ENCODE measurements at regions not wholly inside any gene's neighbourhood (a gene's known extent, or its start where the extent isn't known, plus 50 kb on each side); places are given as distances from the start of the nearest gene placed in this dataset.

DNA sequence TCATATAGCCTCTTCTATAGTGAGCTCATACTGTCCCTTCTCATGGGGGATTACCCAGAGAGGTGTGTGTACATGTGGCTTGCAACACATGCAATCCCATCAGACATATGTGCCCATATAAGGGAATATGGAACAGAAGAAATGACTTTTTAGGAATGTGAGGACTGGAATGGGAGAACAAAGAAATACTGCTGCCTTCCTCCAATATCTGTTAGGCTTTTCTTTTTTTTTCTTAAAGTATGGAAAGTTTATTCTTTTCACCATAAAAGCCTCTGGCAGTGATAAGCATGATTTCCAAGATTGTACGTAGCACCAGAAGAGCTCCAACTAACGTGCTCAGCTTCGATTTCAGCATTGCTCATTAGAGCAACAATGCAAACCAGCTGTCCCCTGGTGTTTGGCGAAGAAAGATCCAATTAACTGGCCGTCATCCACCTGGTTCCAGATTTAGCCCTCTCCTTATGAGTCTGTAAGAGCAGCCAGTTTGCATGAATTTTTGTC is 113.6 kb downstream of the ADCYAP1 start:
- H3K4me3 Mint-ChIP-seq (ENCODE audit: unreplicated experiment): no peak overlapping the region
- no peaks in the 10 kb centered on the region for H3K27me3 Mint-ChIP-seq (ENCODE audit: insufficient read depth, unreplicated experiment)
- no peak for DNase-seq
- no peaks in the 10 kb centered on the region for H3K9me3 Mint-ChIP-seq (ENCODE audit: unreplicated experiment)
- H3K36me3 Mint-ChIP-seq (ENCODE audit: insufficient read depth, unreplicated experiment): no peaks in the 10 kb centered on the region
- peaks cover 7% of the 10 kb centered on the region for H3K4me1 Mint-ChIP-seq (ENCODE audit: low read depth, unreplicated experiment)
- no peaks in the 10 kb centered on the region for H3K9me3 ChIP-seq
- H3K27ac Mint-ChIP-seq (ENCODE audit: unreplicated experiment): no peak overlapping the region
- intact Hi-C loops (cut with micrococcal nuclease; ENCODE audit: unreplicated experiment): no loop called here
- TF ChIP-seq, protein P1, sequence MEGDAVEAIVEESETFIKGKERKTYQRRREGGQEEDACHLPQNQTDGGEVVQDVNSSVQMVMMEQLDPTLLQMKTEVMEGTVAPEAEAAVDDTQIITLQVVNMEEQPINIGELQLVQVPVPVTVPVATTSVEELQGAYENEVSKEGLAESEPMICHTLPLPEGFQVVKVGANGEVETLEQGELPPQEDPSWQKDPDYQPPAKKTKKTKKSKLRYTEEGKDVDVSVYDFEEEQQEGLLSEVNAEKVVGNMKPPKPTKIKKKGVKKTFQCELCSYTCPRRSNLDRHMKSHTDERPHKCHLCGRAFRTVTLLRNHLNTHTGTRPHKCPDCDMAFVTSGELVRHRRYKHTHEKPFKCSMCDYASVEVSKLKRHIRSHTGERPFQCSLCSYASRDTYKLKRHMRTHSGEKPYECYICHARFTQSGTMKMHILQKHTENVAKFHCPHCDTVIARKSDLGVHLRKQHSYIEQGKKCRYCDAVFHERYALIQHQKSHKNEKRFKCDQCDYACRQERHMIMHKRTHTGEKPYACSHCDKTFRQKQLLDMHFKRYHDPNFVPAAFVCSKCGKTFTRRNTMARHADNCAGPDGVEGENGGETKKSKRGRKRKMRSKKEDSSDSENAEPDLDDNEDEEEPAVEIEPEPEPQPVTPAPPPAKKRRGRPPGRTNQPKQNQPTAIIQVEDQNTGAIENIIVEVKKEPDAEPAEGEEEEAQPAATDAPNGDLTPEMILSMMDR (IDR thresholded peaks at IDR 0.05; ENCODE audit: insufficient read depth in 1 of 2, low read depth in 1 of 2, low read length in 1 of 2, severe bottlenecking in 1 of 2, unreplicated experiment in 1 of 2): no peak
- POLR2A ChIA-PET: no interaction called here
- no peaks in the 10 kb centered on the region for H3K36me3 ChIP-seq (ENCODE audit: control insufficient read depth, insufficient read depth, low read length)
- no TSS peak for BruUV-seq (replicated peaks)
- peaks cover 32% of the 10 kb centered on the region for H3K4me1 ChIP-seq
- H3K4me3 ChIP-seq (ENCODE audit: low read depth, low read length): no peak overlapping the region
- CTCF ChIA-PET: no interaction called here
- H3K27me3 ChIP-seq (replicated peaks; ENCODE audit: control insufficient read depth, insufficient read depth, low read length): no peaks in the 10 kb centered on the region

DNA sequence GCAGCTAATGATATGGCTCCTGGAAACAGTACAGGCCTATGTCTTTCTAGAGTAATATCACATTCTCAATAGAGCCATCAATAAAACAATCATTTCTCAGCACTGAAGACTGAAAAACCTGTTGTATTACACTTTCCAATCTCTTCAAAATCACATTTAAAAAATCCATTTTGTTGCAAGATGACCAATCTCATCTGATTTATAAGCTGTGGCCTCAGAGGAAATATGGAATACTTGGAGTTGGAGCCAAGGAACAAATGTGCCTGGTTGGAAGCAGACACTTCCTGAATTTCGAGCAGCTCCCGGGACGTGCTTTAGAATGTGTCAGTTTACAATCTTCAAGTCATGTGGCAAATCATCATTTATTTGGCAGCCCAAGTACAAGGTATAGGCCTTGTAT is 114.5 kb downstream of the ADCYAP1 start:
- H3K4me1 Mint-ChIP-seq (ENCODE audit: low read depth, unreplicated experiment): peaks cover 7% of the 10 kb centered on the region
- TF ChIP-seq, protein P1 (IDR thresholded peaks at IDR 0.05; ENCODE audit: insufficient read depth in 1 of 2, low read depth in 1 of 2, low read length in 1 of 2, severe bottlenecking in 1 of 2, unreplicated experiment in 1 of 2): no peak

DNA sequence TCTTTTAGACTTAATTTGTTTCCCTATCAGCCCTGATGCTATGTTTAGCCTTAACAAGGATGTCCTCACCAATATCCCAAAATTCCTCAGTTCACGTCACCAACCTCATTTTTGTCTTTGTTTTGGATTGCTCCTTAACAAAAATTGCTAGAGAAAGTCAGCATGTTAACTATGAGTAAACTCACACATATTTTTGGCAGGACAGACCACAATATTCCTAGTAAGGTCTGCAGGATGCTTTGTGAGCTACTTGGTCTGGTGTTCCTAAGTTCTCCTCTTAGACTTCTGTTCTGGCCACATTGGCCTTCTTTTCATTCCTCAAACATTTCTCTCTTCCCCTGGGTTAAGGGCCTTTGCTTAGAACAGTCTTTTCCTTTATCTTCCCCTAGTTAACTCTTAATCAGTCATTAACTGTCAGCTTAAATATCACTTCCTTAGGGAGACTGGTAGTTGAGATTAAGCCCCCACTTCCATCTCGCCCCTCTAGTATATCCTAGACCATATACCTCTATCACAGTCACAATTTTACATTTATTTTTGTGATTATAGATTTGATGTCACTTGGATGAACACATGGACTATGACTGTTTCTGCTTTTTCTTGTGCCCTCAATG is 116.2 kb downstream of the ADCYAP1 start:
- Histone ChIP-seq H3K36me3 (ENCODE audit: control insufficient read depth, insufficient read depth, low read length) (no peaks in the 10 kb centered on the region), H3K4me1 (peaks cover 12% of the 10 kb centered on the region), H3K9me3 (no peaks in the 10 kb centered on the region), H3K4me3 (ENCODE audit: low read depth, low read length) (no peak overlapping the region), H3K27me3 (replicated peaks; ENCODE audit: control insufficient read depth, insufficient read depth, low read length) (no peaks in the 10 kb centered on the region)
- H3K4me1 Mint-ChIP-seq (ENCODE audit: low read depth, unreplicated experiment): no peaks in the 10 kb centered on the region
- POLR2A ChIA-PET: no interaction called here
- no peaks in the 10 kb centered on the region for H3K36me3 Mint-ChIP-seq (ENCODE audit: insufficient read depth, unreplicated experiment)
- CTCF ChIA-PET: no interaction called here
- no TSS peak for BruUV-seq (replicated peaks)
- no peak for DNase-seq
- TF ChIP-seq, protein P1 (IDR thresholded peaks at IDR 0.05; ENCODE audit: insufficient read depth in 1 of 2, low read depth in 1 of 2, low read length in 1 of 2, severe bottlenecking in 1 of 2, unreplicated experiment in 1 of 2): no peak
- no peaks in the 10 kb centered on the region for H3K27me3 Mint-ChIP-seq (ENCODE audit: insufficient read depth, unreplicated experiment)
- no peaks in the 10 kb centered on the region for H3K9me3 Mint-ChIP-seq (ENCODE audit: unreplicated experiment)
- H3K27ac Mint-ChIP-seq (ENCODE audit: unreplicated experiment): no peak overlapping the region
- H3K4me3 Mint-ChIP-seq (ENCODE audit: unreplicated experiment): no peak overlapping the region
- intact Hi-C loops (cut with micrococcal nuclease; ENCODE audit: unreplicated experiment): no loop called here

More for the DNA sequence above, 114.5 kb downstream of the ADCYAP1 start:
- Histone ChIP-seq H3K9me3 (no peaks in the 10 kb centered on the region), H3K4me1 (peaks cover 28% of the 10 kb centered on the region), H3K27me3 (replicated peaks; ENCODE audit: control insufficient read depth, insufficient read depth, low read length) (no peaks in the 10 kb centered on the region), H3K36me3 (ENCODE audit: control insufficient read depth, insufficient read depth, low read length) (no peaks in the 10 kb centered on the region), H3K4me3 (ENCODE audit: low read depth, low read length) (no peak overlapping the region)
- ChIA-PET POLR2A (no interaction called here), CTCF (no interaction called here)
- H3K27me3 Mint-ChIP-seq (ENCODE audit: insufficient read depth, unreplicated experiment): no peaks in the 10 kb centered on the region
- H3K9me3 Mint-ChIP-seq (ENCODE audit: unreplicated experiment): no peaks in the 10 kb centered on the region
- H3K27ac Mint-ChIP-seq (ENCODE audit: unreplicated experiment): no peak overlapping the region
- no peak overlapping the region for H3K4me3 Mint-ChIP-seq (ENCODE audit: unreplicated experiment)
- no peak for DNase-seq
- no peaks in the 10 kb centered on the region for H3K36me3 Mint-ChIP-seq (ENCODE audit: insufficient read depth, unreplicated experiment)
- no TSS peak for BruUV-seq (replicated peaks)
- intact Hi-C loops (cut with micrococcal nuclease; ENCODE audit: unreplicated experiment): no loop called here

Data from Caco-2 (cell line).